Psoas muscle (tissue), 7 donors: ENCODE measurements at regions not wholly inside any gene's neighbourhood (a gene's known extent, or its start where the extent isn't known, plus 50 kb on each side); places are given as distances from the start of the nearest gene placed in this dataset.

ENCODE experiments used
- ATAC-seq, 4 donors: fragments of 200-7000 bp; cut with Tn5 transposase; one replicate each; pipeline ENCODE4 v1.9.1; 2020; ENCODE audit warnings: moderate library complexity in 3 of 4, mild to moderate bottlenecking in 2 of 4
- DNase-seq, 2 donors: peaks; one replicate each; pipeline ENCODE4 v3.0.0-alpha.2; 2020
- H3K27ac ChIP-seq: fragments of 200-600 bp; one replicate; pipeline ENCODE4 v1.8.0; 2022
- H3K27me3 ChIP-seq, 3 donors: fragments of 200-600 bp in 1 of 3; one replicate each; pipeline versions ENCODE4 v1.6.1 to v1.8.0; 2013 to 2022; ENCODE audit warnings: low read length in 2 of 3, mild to moderate bottlenecking in 2 of 3, moderate library complexity in 1 of 3; ENCODE audit not compliant: insufficient read depth in 3 of 3
- H3K36me3 ChIP-seq, 2 donors: fragments of 200-600 bp in 1 of 2; one replicate each; pipeline versions ENCODE4 v1.6.1 to v1.8.0; 2013 to 2022; ENCODE audit warnings: low read depth in 1 of 2, mild to moderate bottlenecking in 1 of 2, moderate library complexity in 1 of 2; ENCODE audit not compliant: insufficient read depth in 1 of 2
- H3K4me1 ChIP-seq: fragments of 200-600 bp; one replicate; pipeline ENCODE4 v1.8.0; 2022
- H3K4me3 ChIP-seq: fragments of 200-600 bp; one replicate; pipeline ENCODE4 v1.8.0; 2022; ENCODE audit warnings: mild to moderate bottlenecking
- H3K9me3 ChIP-seq: fragments of 200-600 bp; one replicate; pipeline ENCODE4 v1.8.0; 2022
- CTCF ChIP-seq: fragments of 200-600 bp; IDR thresholded peaks from one replicate; pipeline ENCODE4 v1.8.0; 2022; ENCODE audit warnings: antibody characterized with exemption
- WGBS, 3 donors: extraction: QIAGEN DNeasy Blood & Tissue Kit; methylation state at CpG; one replicate each; pipeline versions ENCODE4 v1.1.6 to v1.1.7; 2013; 5-methylcytosine and 5-hydroxymethylcytosine counted together
- intact Hi-C, 2 donors: fragments of 100-400 bp; cut with DNase I; formaldehyde crosslinking; loops; one replicate each; pipeline versions ENCODE4 v1.11.0 to v1.14.2; 2022
- donor health status: healthy with polysubstance abuse.
- donor health status: DM: no; HTN: no; CAD: no; lungs with moderate emphysema.
- donor health status: Bipolar disorder and iron deficiency.
- donor health status: healthy.
- donor health status: DM: yes; HTN: yes; CAD: no.
- donor health status: DM: no; HTN: no; CAD: no.
- donor health status: DM: yes; HTN: yes; CAD: no.

- Histone ChIP-seq H3K36me3 (no peaks in the 10 kb centered on the region), H3K27me3 (no peaks in the 10 kb centered on the region), H3K9me3 (no peaks in the 10 kb centered on the region), H3K4me3 (no peak overlapping the region), H3K27ac (no peak overlapping the region), H3K4me1 (no peaks in the 10 kb centered on the region)
- intact Hi-C loops: no loop called here
- no peak for DNase-seq
- no peak for TF ChIP-seq CTCF
- WGBS, 3 donors: 78 to 79% (median 78%) methylated on average over 3 of the region's 3 CpGs
- ATAC-seq: no peak
These were observed 307.2 kb upstream of the CAMK1G start for GRCh38 chr1:209276321-209276720.

- ATAC-seq: no peak
- WGBS, 3 donors: 85 to 100% (median 95%) methylated on average over 1 of the region's 1 CpG
- intact Hi-C loops: no loop called here
These were observed 305.9 kb upstream of the CAMK1G start for GRCh38 chr1:209277662-209278061.

GRCh38 chr1:209291715-209292114 is 291.8 kb upstream of the CAMK1G start:
- no peak overlapping the region for H3K27ac ChIP-seq
- no peaks in the 10 kb centered on the region for H3K36me3 ChIP-seq
- 25 to 28% (median 28%) methylated on average over 1 of the region's 1 CpG for WGBS, 3 donors
- H3K4me1 ChIP-seq: no peaks in the 10 kb centered on the region
- no peaks in the 10 kb centered on the region for H3K9me3 ChIP-seq
- H3K4me3 ChIP-seq: no peak overlapping the region
- no peaks in the 10 kb centered on the region for H3K27me3 ChIP-seq
- intact Hi-C loops: no loop called here
- no peak for TF ChIP-seq CTCF
- DNase-seq (no peak), ATAC-seq (no peak)

More at GRCh38 chr1:209277662-209278061, 305.9 kb upstream of the CAMK1G start:
- H3K27me3 ChIP-seq: no peaks in the 10 kb centered on the region
- DNase-seq: no peak
- no peaks in the 10 kb centered on the region for H3K4me1 ChIP-seq
- no peak overlapping the region for H3K27ac ChIP-seq
- H3K4me3 ChIP-seq: no peak overlapping the region
- TF ChIP-seq CTCF: no peak
- no peaks in the 10 kb centered on the region for H3K36me3 ChIP-seq
- H3K9me3 ChIP-seq: no peaks in the 10 kb centered on the region

GRCh38 chr1:209302779-209303568 is 280.5 kb upstream of the CAMK1G start:
- WGBS, 3 donors: 60 to 69% (median 66%) methylated on average over 7 of the region's 7 CpGs

More at GRCh38 chr1:209302779-209303568, 280.5 kb upstream of the CAMK1G start:
- Histone ChIP-seq H3K36me3 (no peaks in the 10 kb centered on the region), H3K4me1 (no peaks in the 10 kb centered on the region), H3K4me3 (no peak overlapping the region), H3K27ac (no peak overlapping the region), H3K27me3 (peaks cover 0 to 4% (median 0%) of the 10 kb centered on the region in 3 donors), H3K9me3 (no peaks in the 10 kb centered on the region)
- intact Hi-C loops: no loop called here
- no peak for ATAC-seq
- TF ChIP-seq CTCF: no peak
- no peak for DNase-seq
